ENCODE measurements at regions not wholly inside any gene's neighbourhood (a gene's known extent, or its start where the extent isn't known, plus 50 kb on each side); places are given as distances from the start of the nearest gene placed in this dataset.

DNA sequence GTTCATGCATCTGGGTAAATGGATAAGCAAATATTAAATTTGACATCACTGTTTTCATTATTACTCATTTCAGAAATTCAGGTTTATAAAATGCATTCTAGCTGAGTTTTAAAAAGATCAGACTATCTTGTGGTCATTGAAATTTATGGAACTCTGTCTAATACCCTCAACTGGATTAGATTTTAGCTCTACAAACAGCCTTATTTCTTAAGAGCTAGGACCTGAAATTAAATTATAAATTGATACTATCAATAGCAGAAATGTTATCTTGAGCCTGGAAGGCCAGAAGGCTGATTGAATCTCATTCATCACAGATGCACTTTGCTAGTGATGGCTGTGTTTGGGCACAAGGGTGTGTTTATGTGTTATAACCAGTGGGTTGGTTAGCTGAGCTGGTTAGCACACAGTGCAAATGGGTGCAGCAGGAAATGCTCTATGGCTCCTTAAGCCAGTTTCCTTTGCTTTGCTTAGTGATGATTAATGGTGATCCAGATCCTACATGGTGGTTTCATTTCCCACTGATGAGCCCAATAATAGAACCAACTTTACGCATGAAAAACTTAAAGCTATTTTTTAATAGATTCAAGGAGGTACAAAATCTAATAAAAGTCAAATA lies 310.8 kb upstream of the KLF12 start:
- peak overlapping the region; percentile 46 for H2AFZ ChIP-seq (ENCODE audit: low read length, unreplicated experiment)
- H3K36me3 ChIP-seq (ENCODE audit: insufficient read depth, low read length): no peaks in the 10 kb centered on the region; the same call in 1 of the 2 replicates
- peaks cover 32% of the 10 kb centered on the region for H3K4me1 ChIP-seq (ENCODE audit: control insufficient read depth, insufficient read depth, low read length, unreplicated experiment)

DNA sequence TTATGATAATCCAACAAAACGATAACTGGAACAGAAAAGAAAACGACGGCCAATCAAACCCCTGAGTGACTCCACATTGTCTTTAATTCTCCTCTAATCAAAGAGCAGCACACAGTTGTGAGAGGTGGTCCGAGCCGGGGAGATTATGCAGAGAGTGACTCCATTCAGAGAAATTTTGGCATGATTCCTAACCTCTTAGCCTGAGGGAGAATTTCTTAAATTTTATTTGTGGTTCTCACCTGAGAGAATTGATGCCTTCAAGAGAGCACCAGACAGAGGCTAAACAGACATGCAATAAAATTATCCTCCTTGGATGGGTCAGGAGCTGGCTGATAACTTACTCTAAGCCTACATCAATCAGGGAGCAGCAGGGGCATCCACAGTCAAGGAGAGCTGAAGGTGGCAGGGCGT lies 310.0 kb upstream of the KLF12 start:
- Histone ChIP-seq H3K27ac (ENCODE audit: low read depth, low read length) (no peak overlapping the region), H3K4me3 (ENCODE audit: low read depth, low read length) (0 out of 2 replicates have a peak overlapping the region, but pooled peaks have one; percentile 2), H2AFZ (ENCODE audit: low read length, unreplicated experiment) (peak overlapping the region; percentile 35), H3K4me1 (ENCODE audit: control insufficient read depth, insufficient read depth, low read length, unreplicated experiment) (peaks cover 32% of the 10 kb centered on the region), H3K36me3 (ENCODE audit: insufficient read depth, low read length) (no peaks in the 10 kb centered on the region; the same call in 1 of the 2 replicates), H3K79me2 (ENCODE audit: control insufficient read depth, insufficient read depth, low read length, unreplicated experiment) (no peaks in the 10 kb centered on the region), H3K27me3 (ENCODE audit: insufficient read depth, low read length) (no peaks in the 10 kb centered on the region)

More for the DNA sequence above, 310.8 kb upstream of the KLF12 start:
- peak overlapping the region; percentile 38 for H3K27ac ChIP-seq (ENCODE audit: low read depth, low read length)
- H3K4me3 ChIP-seq (ENCODE audit: low read depth, low read length): no peak overlapping the region
- H3K79me2 ChIP-seq (ENCODE audit: control insufficient read depth, insufficient read depth, low read length, unreplicated experiment): no peaks in the 10 kb centered on the region
- no peaks in the 10 kb centered on the region for H3K27me3 ChIP-seq (ENCODE audit: insufficient read depth, low read length)

- H3K79me2 ChIP-seq (ENCODE audit: control insufficient read depth, insufficient read depth, low read length, unreplicated experiment): no peaks in the 10 kb centered on the region
- peak overlapping the region; percentile 44 for H3K27ac ChIP-seq (ENCODE audit: low read depth, low read length)
- peaks cover 32% of the 10 kb centered on the region for H3K4me1 ChIP-seq (ENCODE audit: control insufficient read depth, insufficient read depth, low read length, unreplicated experiment)
- peak overlapping the region; percentile 25 for H2AFZ ChIP-seq (ENCODE audit: low read length, unreplicated experiment)
- 0 out of 2 replicates have a peak overlapping the region, but pooled peaks have one; percentile 2 for H3K4me3 ChIP-seq (ENCODE audit: low read depth, low read length)
- H3K36me3 ChIP-seq (ENCODE audit: insufficient read depth, low read length): no peaks in the 10 kb centered on the region; the same call in 1 of the 2 replicates
- no peaks in the 10 kb centered on the region for H3K27me3 ChIP-seq (ENCODE audit: insufficient read depth, low read length)
Measured at GRCh38 chr13:74443631-74444030, 309.4 kb upstream of the KLF12 start.

DNA sequence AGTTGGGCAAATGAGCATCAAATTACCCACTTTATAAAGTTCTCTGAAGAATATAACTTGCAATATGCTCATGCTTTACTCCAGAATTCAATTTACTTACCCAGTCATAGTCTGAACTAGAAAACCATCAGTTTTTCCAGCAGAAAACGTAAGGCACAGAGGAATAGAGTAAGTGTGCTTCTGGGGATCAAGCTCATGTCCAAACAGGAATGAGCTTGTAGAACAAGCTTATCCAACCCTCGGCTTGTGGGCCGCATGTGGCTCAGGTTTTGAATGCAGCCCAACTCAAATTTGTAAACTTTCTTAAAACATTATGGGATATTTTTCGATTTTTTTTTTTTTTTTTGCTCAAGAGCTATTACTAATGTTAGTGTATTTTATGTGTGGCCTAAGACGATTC lies 308.5 kb upstream of the KLF12 start:
- no peaks in the 10 kb centered on the region for H3K79me2 ChIP-seq (ENCODE audit: control insufficient read depth, insufficient read depth, low read length, unreplicated experiment)
- H3K4me1 ChIP-seq (ENCODE audit: control insufficient read depth, insufficient read depth, low read length, unreplicated experiment): peaks cover 32% of the 10 kb centered on the region
- no peaks in the 10 kb centered on the region; the same call in 1 of the 2 replicates for H3K36me3 ChIP-seq (ENCODE audit: insufficient read depth, low read length)
- no peak overlapping the region for H3K4me3 ChIP-seq (ENCODE audit: low read depth, low read length)
- H3K27me3 ChIP-seq (ENCODE audit: insufficient read depth, low read length): no peaks in the 10 kb centered on the region
- peak overlapping the region; percentile 25 for H2AFZ ChIP-seq (ENCODE audit: low read length, unreplicated experiment)
- no peak overlapping the region for H3K27ac ChIP-seq (ENCODE audit: low read depth, low read length)

- H3K27me3 ChIP-seq (ENCODE audit: insufficient read depth, low read length): no peaks in the 10 kb centered on the region
- H3K79me2 ChIP-seq (ENCODE audit: control insufficient read depth, insufficient read depth, low read length, unreplicated experiment): no peaks in the 10 kb centered on the region
- no peaks in the 10 kb centered on the region; the same call in 1 of the 2 replicates for H3K36me3 ChIP-seq (ENCODE audit: insufficient read depth, low read length)
- H3K4me1 ChIP-seq (ENCODE audit: control insufficient read depth, insufficient read depth, low read length, unreplicated experiment): peaks cover 11% of the 10 kb centered on the region
- H2AFZ ChIP-seq (ENCODE audit: low read length, unreplicated experiment): no peak overlapping the region
- H3K27ac ChIP-seq (ENCODE audit: low read depth, low read length): no peak overlapping the region
- no peak overlapping the region for H3K4me3 ChIP-seq (ENCODE audit: low read depth, low read length)
Measured at GRCh38 chr13:74438901-74439300, 304.7 kb upstream of the KLF12 start.

DNA sequence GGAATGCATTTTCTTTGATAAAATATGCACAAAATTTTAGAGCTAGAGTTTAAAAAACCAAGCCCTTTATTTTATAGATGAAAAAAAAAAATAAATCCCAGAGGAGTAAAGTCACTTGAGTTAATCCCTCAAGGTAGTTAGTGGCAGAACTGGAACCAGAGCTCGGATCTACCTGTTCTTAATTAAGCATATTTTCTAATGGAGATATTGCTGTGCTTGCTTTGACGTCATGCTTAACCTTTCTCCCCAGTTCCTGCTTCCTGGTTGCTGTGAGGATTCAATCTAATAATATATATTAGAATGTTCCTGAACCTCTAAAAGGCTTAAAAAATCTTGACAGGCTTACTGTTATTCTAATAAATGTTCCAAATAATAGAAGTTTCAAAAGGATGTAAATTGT lies 300.6 kb upstream of the KLF12 start:
- Histone ChIP-seq H3K4me1 (ENCODE audit: control insufficient read depth, insufficient read depth, low read length, unreplicated experiment) (no peaks in the 10 kb centered on the region), H3K4me3 (ENCODE audit: low read depth, low read length) (no peak overlapping the region), H3K27me3 (ENCODE audit: insufficient read depth, low read length) (no peaks in the 10 kb centered on the region), H3K36me3 (ENCODE audit: insufficient read depth, low read length) (no peaks in the 10 kb centered on the region), H3K27ac (ENCODE audit: low read depth, low read length) (no peak overlapping the region), H2AFZ (ENCODE audit: low read length, unreplicated experiment) (no peak overlapping the region), H3K79me2 (ENCODE audit: control insufficient read depth, insufficient read depth, low read length, unreplicated experiment) (no peaks in the 10 kb centered on the region)

GRCh38 chr13:74424455-74424854 lies 290.3 kb upstream of the KLF12 start:
- H3K4me3 ChIP-seq (ENCODE audit: low read depth, low read length): no peak overlapping the region
- H2AFZ ChIP-seq (ENCODE audit: low read length, unreplicated experiment): no peak overlapping the region
- no peaks in the 10 kb centered on the region for H3K27me3 ChIP-seq (ENCODE audit: insufficient read depth, low read length)
- no peak overlapping the region for H3K27ac ChIP-seq (ENCODE audit: low read depth, low read length)
- H3K36me3 ChIP-seq (ENCODE audit: insufficient read depth, low read length): no peaks in the 10 kb centered on the region
- H3K4me1 ChIP-seq (ENCODE audit: control insufficient read depth, insufficient read depth, low read length, unreplicated experiment): no peaks in the 10 kb centered on the region
- no peaks in the 10 kb centered on the region for H3K79me2 ChIP-seq (ENCODE audit: control insufficient read depth, insufficient read depth, low read length, unreplicated experiment)

- no peaks in the 10 kb centered on the region for H3K79me2 ChIP-seq (ENCODE audit: control insufficient read depth, insufficient read depth, low read length, unreplicated experiment)
- H2AFZ ChIP-seq (ENCODE audit: low read length, unreplicated experiment): no peak overlapping the region
- H3K4me3 ChIP-seq (ENCODE audit: low read depth, low read length): no peak overlapping the region
- no peaks in the 10 kb centered on the region for H3K27me3 ChIP-seq (ENCODE audit: insufficient read depth, low read length)
- H3K4me1 ChIP-seq (ENCODE audit: control insufficient read depth, insufficient read depth, low read length, unreplicated experiment): no peaks in the 10 kb centered on the region
- H3K27ac ChIP-seq (ENCODE audit: low read depth, low read length): no peak overlapping the region
- no peaks in the 10 kb centered on the region for H3K36me3 ChIP-seq (ENCODE audit: insufficient read depth, low read length)
Measured at GRCh38 chr13:74423434-74423833, 289.2 kb upstream of the KLF12 start.

- Histone ChIP-seq H3K27ac (ENCODE audit: low read depth, low read length) (no peak overlapping the region), H3K79me2 (ENCODE audit: control insufficient read depth, insufficient read depth, low read length, unreplicated experiment) (no peaks in the 10 kb centered on the region), H3K36me3 (ENCODE audit: insufficient read depth, low read length) (no peaks in the 10 kb centered on the region), H3K4me3 (ENCODE audit: low read depth, low read length) (no peak overlapping the region), H3K4me1 (ENCODE audit: control insufficient read depth, insufficient read depth, low read length, unreplicated experiment) (no peaks in the 10 kb centered on the region), H2AFZ (ENCODE audit: low read length, unreplicated experiment) (no peak overlapping the region), H3K27me3 (ENCODE audit: insufficient read depth, low read length) (no peaks in the 10 kb centered on the region)
Measured at GRCh38 chr13:74414458-74414857, 280.3 kb upstream of the KLF12 start.

DNA sequence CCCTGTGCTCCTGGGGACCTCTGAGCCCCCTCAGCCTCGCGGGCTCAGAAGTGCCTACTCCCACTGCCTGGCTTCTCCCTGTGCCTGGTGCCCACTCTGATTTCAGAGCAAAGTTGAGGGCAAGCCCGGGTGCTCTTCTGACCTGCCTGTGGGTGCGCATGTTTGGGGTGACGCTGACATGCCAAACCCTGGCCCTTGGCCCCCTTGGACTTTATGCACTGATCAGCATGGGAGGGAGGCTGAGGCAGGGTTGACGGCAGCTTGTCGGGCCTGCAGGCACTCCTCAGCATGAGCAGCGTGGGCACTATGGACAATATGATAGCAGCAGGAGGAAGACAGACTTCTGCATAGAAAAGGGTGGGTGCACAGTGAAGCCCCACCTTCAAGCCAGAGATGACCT lies 279.3 kb upstream of the KLF12 start:
- Histone ChIP-seq H3K36me3 (ENCODE audit: insufficient read depth, low read length) (no peaks in the 10 kb centered on the region), H3K27me3 (ENCODE audit: insufficient read depth, low read length) (no peaks in the 10 kb centered on the region), H3K79me2 (ENCODE audit: control insufficient read depth, insufficient read depth, low read length, unreplicated experiment) (no peaks in the 10 kb centered on the region), H3K27ac (ENCODE audit: low read depth, low read length) (no peak overlapping the region), H3K4me1 (ENCODE audit: control insufficient read depth, insufficient read depth, low read length, unreplicated experiment) (no peaks in the 10 kb centered on the region), H2AFZ (ENCODE audit: low read length, unreplicated experiment) (no peak overlapping the region), H3K4me3 (ENCODE audit: low read depth, low read length) (no peak overlapping the region)

- no peak overlapping the region for H2AFZ ChIP-seq (ENCODE audit: low read length, unreplicated experiment)
- H3K4me3 ChIP-seq (ENCODE audit: low read depth, low read length): no peak overlapping the region
- no peaks in the 10 kb centered on the region for H3K4me1 ChIP-seq (ENCODE audit: control insufficient read depth, insufficient read depth, low read length, unreplicated experiment)
- H3K79me2 ChIP-seq (ENCODE audit: control insufficient read depth, insufficient read depth, low read length, unreplicated experiment): no peaks in the 10 kb centered on the region
- H3K27me3 ChIP-seq (ENCODE audit: insufficient read depth, low read length): no peaks in the 10 kb centered on the region
- no peak overlapping the region for H3K27ac ChIP-seq (ENCODE audit: low read depth, low read length)
- no peaks in the 10 kb centered on the region for H3K36me3 ChIP-seq (ENCODE audit: insufficient read depth, low read length)
Measured at GRCh38 chr13:74409551-74409950, 275.3 kb upstream of the KLF12 start.

All from ACC112 (cell line).